ENCODE measurements at regions not wholly inside any gene's neighbourhood (a gene's known extent, or its start where the extent isn't known, plus 50 kb on each side); places are given as distances from the start of the nearest gene placed in this dataset.
"Not testable (repeated sequence)": the region's sequence is repeated elsewhere in the genome, so short reads cannot be mapped to it uniquely, and the experiment has no call there.

DNA sequence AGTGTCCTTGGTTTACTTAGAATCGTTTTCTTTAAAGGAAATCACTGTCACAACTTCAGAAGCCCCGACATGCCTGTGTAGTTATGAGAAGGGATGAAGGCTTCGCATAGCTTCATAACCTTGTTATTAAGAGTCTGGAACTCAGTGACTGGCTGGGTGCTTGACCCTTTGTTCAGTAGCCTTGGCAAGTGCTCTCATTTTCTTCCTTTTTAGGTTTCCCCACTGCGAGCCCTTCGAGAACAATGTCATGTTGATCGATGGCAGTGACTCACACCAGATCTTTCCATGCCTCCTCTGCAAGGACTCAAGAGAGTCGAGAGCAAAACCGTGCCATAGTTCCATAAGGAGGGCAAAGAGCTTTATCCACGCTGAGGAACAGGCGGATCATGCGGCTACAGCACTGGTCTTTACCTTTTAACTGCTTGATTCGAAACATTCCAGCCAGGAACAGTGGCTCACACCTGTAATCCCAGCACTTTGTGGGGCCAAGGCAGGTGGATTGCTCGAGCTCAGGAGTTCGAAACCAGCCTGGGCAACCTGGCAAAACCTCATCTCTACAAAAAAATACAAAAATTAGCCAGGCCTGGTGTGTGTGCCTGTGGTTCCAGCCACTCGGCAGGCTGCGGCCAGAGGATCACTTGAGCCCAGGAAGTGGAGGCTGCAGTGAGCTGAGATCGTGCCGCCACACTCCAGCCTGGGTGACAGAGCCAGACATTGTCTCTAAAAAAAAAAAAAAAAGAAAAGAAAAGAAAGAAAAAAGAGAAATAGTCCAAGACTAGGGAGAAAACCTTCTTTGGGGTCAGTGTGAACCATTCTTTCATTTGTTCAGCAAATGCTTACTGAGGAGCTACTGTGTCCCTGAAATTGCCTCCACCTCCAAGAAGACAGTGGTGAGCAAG, 95.4 kb upstream of the ERRFI1 start:
- Histone ChIP-seq H3K9me3 (ENCODE audit: insufficient read depth, low read depth) (no peaks in the 10 kb centered on the region), H3K4me2 (peak overlapping the region; percentile 76), H3K4me1 (replicated peaks; ENCODE audit: insufficient read depth) (peaks cover 79% of the 10 kb centered on the region), H3F3A (ENCODE audit: insufficient read depth, low read depth) (peaks cover 58% of the 10 kb centered on the region), H3K79me2 (ENCODE audit: low read depth) (no peaks in the 10 kb centered on the region), H4K20me1 (ENCODE audit: insufficient read depth) (no peaks in the 10 kb centered on the region), H3K4me3 (peak overlapping the region; percentile 28; the same call in 1 of the 2 replicates), H3K36me3 (ENCODE audit: low read depth) (no peaks in the 10 kb centered on the region), H3K9me2 (ENCODE audit: insufficient read depth) (no peaks in the 10 kb centered on the region), H2AFZ (no peak overlapping the region), H3K27me3 (ENCODE audit: insufficient read depth, low read depth) (no peaks in the 10 kb centered on the region), H3K27ac (peak overlapping the region; percentile 100)
- ChIA-PET POLR2A (ENCODE audit: unreplicated experiment) (interaction anchor here (0.5 to 1.3 kb wide), 10 partner anchors 16 to 1633 kb away, joined by 3 to 10 read pairs (median 4); no protein-coding TSS in a partner anchor), CTCF (interaction anchor here (0.6 to 1.1 kb wide), 3 partner anchors 12 to 222 kb away, joined by 4 to 5 read pairs (median 4); no protein-coding TSS in a partner anchor)
- TF ChIP-seq CTCF (conservative IDR thresholded peaks at IDR 0.05) (no peak), EZH2 (IDR thresholded peaks at IDR 0.05; ENCODE audit: low read depth) (no peak)
- intact Hi-C loops (cut with micrococcal nuclease; ENCODE audit: unreplicated experiment), result loop anchor here (1.0 to 5.0 kb wide), 5 partner anchors 19 to 193 kb away; no protein-coding TSS in a partner anchor
- peak; percentile 63 to 96 for DNase-seq
- TSS peak; percentile 88 for BruUV-seq (replicated peaks)

- Histone ChIP-seq H3K27ac (peak overlapping the region; percentile 100), H3K4me3 (peak overlapping the region; percentile 12; the same call in 1 of the 2 replicates), H3K36me3 (ENCODE audit: low read depth) (no peaks in the 10 kb centered on the region), H3K9me2 (ENCODE audit: insufficient read depth) (no peaks in the 10 kb centered on the region), H3K4me2 (peak overlapping the region; percentile 76), H3K4me1 (replicated peaks; ENCODE audit: insufficient read depth) (peaks cover 86% of the 10 kb centered on the region), H2AFZ (no peak overlapping the region), H3F3A (ENCODE audit: insufficient read depth, low read depth) (peaks cover 65% of the 10 kb centered on the region), H3K79me2 (ENCODE audit: low read depth) (no peaks in the 10 kb centered on the region), H3K9me3 (ENCODE audit: insufficient read depth, low read depth) (no peaks in the 10 kb centered on the region), H4K20me1 (ENCODE audit: insufficient read depth) (no peaks in the 10 kb centered on the region), H3K27me3 (ENCODE audit: insufficient read depth, low read depth) (no peaks in the 10 kb centered on the region)
- TF ChIP-seq CTCF (conservative IDR thresholded peaks at IDR 0.05) (no peak), EZH2 (IDR thresholded peaks at IDR 0.05; ENCODE audit: low read depth) (no peak)
- peak; percentile 43 to 94 for DNase-seq
- ChIA-PET POLR2A (ENCODE audit: unreplicated experiment) (interaction anchor here (0.6 to 1.3 kb wide), 6 partner anchors 17 to 145 kb away, joined by 3 to 10 read pairs (median 5); no protein-coding TSS in a partner anchor), CTCF (interaction anchor here (0.6 kb wide), 1 partner anchor 194 kb away, joined by 4 read pairs; no protein-coding TSS in a partner anchor)
- intact Hi-C loops (cut with micrococcal nuclease; ENCODE audit: unreplicated experiment), result loop anchor here (1.0 to 5.0 kb wide), 5 partner anchors 18 to 194 kb away; no protein-coding TSS in a partner anchor
- BruUV-seq (replicated peaks), result TSS peak; percentile 86
Observed at GRCh38 chr1:8120693-8121260, 94.7 kb upstream of the ERRFI1 start.

DNA sequence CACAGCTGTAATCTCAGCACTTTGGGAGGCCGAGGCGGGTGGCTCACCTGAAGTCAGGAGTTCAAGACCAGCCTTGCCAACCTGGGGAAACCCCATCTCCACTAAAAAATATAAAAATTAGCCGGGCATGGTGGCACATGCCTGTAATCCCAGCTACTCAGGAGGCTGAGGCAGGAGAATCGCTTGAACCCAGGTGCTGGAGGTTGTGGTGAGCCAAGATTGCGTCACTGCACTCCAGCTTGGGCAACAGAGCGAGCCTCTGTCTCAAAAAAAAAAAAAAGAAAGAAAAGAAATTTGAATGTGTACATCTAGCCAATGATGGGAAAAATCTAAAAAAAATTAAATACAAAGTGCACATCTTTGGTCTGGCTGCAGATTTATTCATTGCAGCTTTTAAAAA, 92.6 kb upstream of the ERRFI1 start:
- H3F3A ChIP-seq (ENCODE audit: insufficient read depth, low read depth), result peaks cover 75% of the 10 kb centered on the region
- H3K36me3 ChIP-seq (ENCODE audit: low read depth); H3K79me2 ChIP-seq (ENCODE audit: low read depth); BruUV-seq (replicated peaks); intact Hi-C loops (cut with micrococcal nuclease; ENCODE audit: unreplicated experiment); H3K9me3 ChIP-seq (ENCODE audit: insufficient read depth, low read depth); H2AFZ ChIP-seq; H4K20me1 ChIP-seq (ENCODE audit: insufficient read depth); H3K4me3 ChIP-seq; DNase-seq; POLR2A ChIA-PET (ENCODE audit: unreplicated experiment); H3K9me2 ChIP-seq (ENCODE audit: insufficient read depth); CTCF ChIA-PET; H3K27me3 ChIP-seq (ENCODE audit: insufficient read depth, low read depth): not testable (repeated sequence)
- peaks cover 86% of the 10 kb centered on the region for H3K4me1 ChIP-seq (replicated peaks; ENCODE audit: insufficient read depth)
- peak overlapping the region; percentile 100 for H3K27ac ChIP-seq
- H3K4me2 ChIP-seq, result peak overlapping the region; percentile 76; the same call in 1 of the 2 replicates

Measured in PC-9 (cell line).